HG02870 (cell line): ENCODE measurements at regions not wholly inside any gene's neighbourhood (a gene's known extent, or its start where the extent isn't known, plus 50 kb on each side); places are given as distances from the start of the nearest gene placed in this dataset.

Experiments used
- ATAC-seq: cut with Tn5 transposase; IDR thresholded peaks from one replicate; pipeline ENCODE4 v1.9.1; 2021; ENCODE audit warnings: mild to moderate bottlenecking, moderate library complexity; ENCODE audit not compliant: unreplicated experiment

- ATAC-seq = no peak
These were observed 250.4 kb downstream of the RHOU start for GRCh38 chr1:228985661-228986060.

- ATAC-seq = no peak
These were observed 251.0 kb downstream of the RHOU start for GRCh38 chr1:228986093-228986904.

- no peak for ATAC-seq
These were observed 252.0 kb downstream of the RHOU start for GRCh38 chr1:228987286-228987685.

- no peak for ATAC-seq
These were observed 252.6 kb downstream of the RHOU start for GRCh38 chr1:228987736-228988506.

- no peak for ATAC-seq
These were observed 253.4 kb downstream of the RHOU start for GRCh38 chr1:228988664-228989063.

GRCh38 chr1:228989176-228989575, 253.9 kb downstream of the RHOU start:
- ATAC-seq = no peak

GRCh38 chr1:228989676-228989991, 254.4 kb downstream of the RHOU start:
- no peak for ATAC-seq

GRCh38 chr1:228989992-228990827, 254.9 kb downstream of the RHOU start:
- no peak for ATAC-seq

- ATAC-seq = no peak
These were observed 255.8 kb downstream of the RHOU start for GRCh38 chr1:228990906-228991569.

- no peak for ATAC-seq
These were observed 256.8 kb downstream of the RHOU start for GRCh38 chr1:228992044-228992443.

- ATAC-seq = no peak
These were observed 257.7 kb downstream of the RHOU start for GRCh38 chr1:228992907-228993535.

- no peak for ATAC-seq
These were observed 259.7 kb downstream of the RHOU start for GRCh38 chr1:228994676-228995594.

- no peak for ATAC-seq
These were observed 261.0 kb downstream of the RHOU start for GRCh38 chr1:228996281-228996680.

- no peak for ATAC-seq
These were observed 262.5 kb downstream of the RHOU start for GRCh38 chr1:228997721-228998144.

GRCh38 chr1:228998179-228998578, 262.9 kb downstream of the RHOU start:
- no peak for ATAC-seq

GRCh38 chr1:228999446-229000170, 264.3 kb downstream of the RHOU start:
- no peak for ATAC-seq

- no peak for ATAC-seq
These were observed 264.9 kb downstream of the RHOU start for GRCh38 chr1:229000187-229000586.

GRCh38 chr1:229001467-229002011, 266.3 kb downstream of the RHOU start:
- no peak for ATAC-seq
